ENCODE measurements at regions not wholly inside any gene's neighbourhood (a gene's known extent, or its start where the extent isn't known, plus 50 kb on each side); places are given as distances from the start of the nearest gene placed in this dataset.

DNA sequence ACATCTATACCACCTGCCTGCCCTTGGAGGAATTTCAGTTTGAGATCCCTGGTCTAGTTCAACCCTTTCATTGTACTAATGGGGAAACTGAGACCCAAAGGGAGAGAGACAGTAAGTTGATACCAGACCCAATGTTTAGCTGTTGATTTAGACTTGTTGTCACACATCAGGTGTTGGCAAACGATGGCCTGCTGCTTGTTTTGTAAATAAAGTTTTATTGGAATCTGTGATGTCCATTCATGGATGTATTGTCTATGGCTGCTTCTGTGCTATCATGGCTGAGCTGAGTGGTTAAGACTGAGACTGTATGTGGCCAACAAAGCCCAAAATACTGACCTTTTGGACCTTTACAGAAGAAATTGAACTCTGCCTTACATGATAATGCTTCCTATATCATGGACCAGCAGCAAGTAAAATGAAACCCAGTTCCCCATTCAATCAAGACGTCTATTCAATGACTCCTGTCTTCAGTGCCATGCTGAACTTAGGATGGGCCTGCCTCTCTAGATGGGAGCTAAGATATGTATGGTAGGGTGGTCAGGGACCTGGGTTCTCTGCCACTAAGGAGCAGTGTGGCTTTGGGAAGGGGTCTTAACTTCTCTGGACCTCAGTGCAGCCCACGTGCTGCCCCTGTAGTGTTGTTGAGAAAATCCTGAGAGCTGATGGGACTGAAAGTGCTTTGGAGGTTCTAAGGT, 111.0 kb downstream of the IRX5 start:
- TF ChIP-seq EZH2 (IDR thresholded peaks at IDR 0.05; ENCODE audit: insufficient read depth, low read length): no peak
- no peak for TF ChIP-seq CTCF (IDR thresholded peaks at IDR 0.05; ENCODE audit: insufficient read depth, low read depth, low read length)
